Astrocyte of the hippocampus (primary cell): ENCODE measurements at regions not wholly inside any gene's neighbourhood (a gene's known extent, or its start where the extent isn't known, plus 50 kb on each side); places are given as distances from the start of the nearest gene placed in this dataset.
"Not testable (repeated sequence)": the region's sequence is repeated elsewhere in the genome, so short reads cannot be mapped to it uniquely, and the experiment has no call there.

Experiments
- DNase-seq: peaks from one replicate; pipeline ENCODE4 v3.0.0; 2011; ENCODE audit warnings: low read depth, low spot score

- DNase-seq: no peak
Observed at GRCh38 chrX:1103360-1103759, 109.1 kb downstream of the CRLF2 start.

- no peak for DNase-seq
Observed at GRCh38 chrX:1102786-1103185, 109.7 kb downstream of the CRLF2 start.

- not testable (repeated sequence) for DNase-seq
Observed at GRCh38 chrX:1102221-1102620, 110.2 kb downstream of the CRLF2 start.

GRCh38 chrX:1099146-1099770 lies 113.2 kb downstream of the CRLF2 start:
- DNase-seq: no peak

- no peak for DNase-seq
Observed at GRCh38 chrX:1097328-1097727, 115.1 kb downstream of the CRLF2 start.

GRCh38 chrX:1094566-1095333 lies 117.7 kb downstream of the CRLF2 start:
- no peak for DNase-seq

GRCh38 chrX:1093586-1094421 lies 118.6 kb downstream of the CRLF2 start:
- no peak for DNase-seq

- no peak for DNase-seq
Observed at GRCh38 chrX:1093121-1093520, 119.3 kb downstream of the CRLF2 start.

GRCh38 chrX:1086444-1087409 lies 125.7 kb downstream of the CRLF2 start:
- DNase-seq: no peak

- not testable (repeated sequence) for DNase-seq
Observed at GRCh38 chrX:1085871-1086270, 126.6 kb downstream of the CRLF2 start.

- no peak for DNase-seq
Observed at GRCh38 chrX:1084689-1085088, 127.8 kb downstream of the CRLF2 start.

- DNase-seq: no peak
Observed at GRCh38 chrX:1076871-1077651, 135.4 kb downstream of the CRLF2 start.

GRCh38 chrX:1075741-1076140 lies 136.7 kb downstream of the CRLF2 start:
- DNase-seq: no peak

GRCh38 chrX:1075156-1075555 lies 137.3 kb downstream of the CRLF2 start:
- DNase-seq: no peak

- DNase-seq: no peak
Observed at GRCh38 chrX:1074755-1075154, 137.7 kb downstream of the CRLF2 start.

GRCh38 chrX:1074172-1074571 lies 138.3 kb downstream of the CRLF2 start:
- DNase-seq: no peak

GRCh38 chrX:1072637-1073377 lies 139.6 kb downstream of the CRLF2 start:
- no peak for DNase-seq

- DNase-seq: no peak
Observed at GRCh38 chrX:1071351-1071750, 141.1 kb downstream of the CRLF2 start.

- DNase-seq: no peak
Observed at GRCh38 chrX:1062351-1062750, 150.1 kb downstream of the CRLF2 start.

- DNase-seq: no peak
Observed at GRCh38 chrX:1060562-1060960, 151.9 kb downstream of the CRLF2 start.
